Stimulated activated naive CD8-positive, alpha-beta T cell treated with anti-CD3 and anti-CD28 coated beads, Interleukin-15, Interleukin-2, amounts not matched to agents 100 U/mL and 50 U/mL, for 24 hours (primary cell): ENCODE measurements at regions not wholly inside any gene's neighbourhood (a gene's known extent, or its start where the extent isn't known, plus 50 kb on each side); places are given as distances from the start of the nearest gene placed in this dataset.
A peak's percentile ranks its signal among the peaks of the same experiment; 100 is the strongest.
"Not testable (repeated sequence)": the region's sequence is repeated elsewhere in the genome, so short reads cannot be mapped to it uniquely, and the experiment has no call there.

Experiments
- ATAC-seq: fragments of 150-1000 bp; cut with Tn5 transposase; one replicate; pipeline ENCODE4 v1.10.0; 2021
- DNase-seq: peaks from one replicate; pipeline ENCODE4 v3.0.0; 2021

- ATAC-seq = not testable (repeated sequence)
Measured at GRCh38 chr2:166743482-166743881, 144.8 kb upstream of the XIRP2 start.

GRCh38 chr2:166727095-166727494 is 161.2 kb upstream of the XIRP2 start:
- DNase-seq (no peak), ATAC-seq (no peak)

More at GRCh38 chr2:166743482-166743881, 144.8 kb upstream of the XIRP2 start:
- peak; percentile 6 for DNase-seq

GRCh38 chr2:166725927-166726924 is 162.1 kb upstream of the XIRP2 start:
- no peak for ATAC-seq
- DNase-seq = no peak

- DNase-seq = no peak
- no peak for ATAC-seq
Measured at GRCh38 chr2:166716968-166717367, 171.3 kb upstream of the XIRP2 start.

- ATAC-seq (no peak), DNase-seq (no peak)
Measured at GRCh38 chr2:166700079-166700478, 188.2 kb upstream of the XIRP2 start.

- no peak for ATAC-seq
- DNase-seq = no peak
Measured at GRCh38 chr2:166695154-166695553, 193.1 kb upstream of the XIRP2 start.

- ATAC-seq, DNase-seq: not testable (repeated sequence)
Measured at GRCh38 chr2:166686057-166686456, 192.0 kb upstream of the SCN7A start.

GRCh38 chr2:166677996-166678395 is 183.9 kb upstream of the SCN7A start:
- no peak for ATAC-seq
- DNase-seq = no peak

GRCh38 chr2:166676716-166677115 is 182.7 kb upstream of the SCN7A start:
- DNase-seq = no peak

GRCh38 chr2:166675553-166675952 is 181.5 kb upstream of the SCN7A start:
- no peak for ATAC-seq
- DNase-seq = no peak

More at GRCh38 chr2:166676716-166677115, 182.7 kb upstream of the SCN7A start:
- ATAC-seq = no peak

GRCh38 chr2:166673986-166674385 is 179.9 kb upstream of the SCN7A start:
- ATAC-seq = no peak
- no peak for DNase-seq

GRCh38 chr2:166671801-166672200 is 177.8 kb upstream of the SCN7A start:
- DNase-seq (no peak), ATAC-seq (no peak)

GRCh38 chr2:166671235-166671634 is 177.2 kb upstream of the SCN7A start:
- no peak for DNase-seq
- ATAC-seq = no peak

GRCh38 chr2:166665991-166666940 is 172.2 kb upstream of the SCN7A start:
- ATAC-seq (no peak), DNase-seq (no peak)

- ATAC-seq (no peak), DNase-seq (no peak)
Measured at GRCh38 chr2:166661824-166662223, 167.8 kb upstream of the SCN7A start.

- DNase-seq (no peak), ATAC-seq (no peak)
Measured at GRCh38 chr2:166661391-166661790, 167.3 kb upstream of the SCN7A start.

GRCh38 chr2:166658901-166659300 is 164.9 kb upstream of the SCN7A start:
- ATAC-seq (no peak), DNase-seq (no peak)

- ATAC-seq = no peak
- no peak for DNase-seq
Measured at GRCh38 chr2:166653185-166653813, 159.2 kb upstream of the SCN7A start.

GRCh38 chr2:166651991-166652390 is 157.9 kb upstream of the SCN7A start:
- DNase-seq (no peak), ATAC-seq (no peak)

- no peak for ATAC-seq
- DNase-seq = no peak
Measured at GRCh38 chr2:166651080-166651675, 157.1 kb upstream of the SCN7A start.

GRCh38 chr2:166647935-166648334 is 153.9 kb upstream of the SCN7A start:
- ATAC-seq (no peak), DNase-seq (no peak)

- no peak for DNase-seq
- ATAC-seq = no peak
Measured at GRCh38 chr2:166643980-166644379, 149.9 kb upstream of the SCN7A start.
